ENCODE measurements at regions not wholly inside any gene's neighbourhood (a gene's known extent, or its start where the extent isn't known, plus 50 kb on each side); places are given as distances from the start of the nearest gene placed in this dataset.
"Not testable (repeated sequence)": the region's sequence is repeated elsewhere in the genome, so short reads cannot be mapped to it uniquely, and the experiment has no call there.

DNA sequence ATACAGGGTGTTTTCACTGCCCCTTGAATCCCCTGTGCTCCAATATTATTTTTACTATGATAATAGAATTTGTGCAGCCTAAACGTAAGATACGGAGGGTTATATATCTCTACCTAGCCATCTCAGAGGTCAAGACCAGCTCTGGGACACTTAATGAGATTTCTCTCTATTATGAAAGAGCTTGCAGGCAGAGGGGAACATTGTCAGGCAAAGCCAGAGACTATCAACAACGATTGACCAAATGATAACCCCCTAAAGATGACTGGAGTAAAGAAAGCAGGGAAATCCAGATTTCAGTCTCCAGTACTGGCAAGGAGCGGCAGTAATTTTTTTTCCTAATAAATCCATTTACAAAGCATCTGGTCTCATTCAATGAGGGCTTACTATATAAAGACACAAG, 59.8 kb upstream of the LPAR1 start:
- DNase-seq (ENCODE audit: low read depth), result no peak
- TF ChIP-seq, protein P1, sequence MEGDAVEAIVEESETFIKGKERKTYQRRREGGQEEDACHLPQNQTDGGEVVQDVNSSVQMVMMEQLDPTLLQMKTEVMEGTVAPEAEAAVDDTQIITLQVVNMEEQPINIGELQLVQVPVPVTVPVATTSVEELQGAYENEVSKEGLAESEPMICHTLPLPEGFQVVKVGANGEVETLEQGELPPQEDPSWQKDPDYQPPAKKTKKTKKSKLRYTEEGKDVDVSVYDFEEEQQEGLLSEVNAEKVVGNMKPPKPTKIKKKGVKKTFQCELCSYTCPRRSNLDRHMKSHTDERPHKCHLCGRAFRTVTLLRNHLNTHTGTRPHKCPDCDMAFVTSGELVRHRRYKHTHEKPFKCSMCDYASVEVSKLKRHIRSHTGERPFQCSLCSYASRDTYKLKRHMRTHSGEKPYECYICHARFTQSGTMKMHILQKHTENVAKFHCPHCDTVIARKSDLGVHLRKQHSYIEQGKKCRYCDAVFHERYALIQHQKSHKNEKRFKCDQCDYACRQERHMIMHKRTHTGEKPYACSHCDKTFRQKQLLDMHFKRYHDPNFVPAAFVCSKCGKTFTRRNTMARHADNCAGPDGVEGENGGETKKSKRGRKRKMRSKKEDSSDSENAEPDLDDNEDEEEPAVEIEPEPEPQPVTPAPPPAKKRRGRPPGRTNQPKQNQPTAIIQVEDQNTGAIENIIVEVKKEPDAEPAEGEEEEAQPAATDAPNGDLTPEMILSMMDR (conservative IDR thresholded peaks at IDR 0.05; ENCODE audit: low read depth, low read length), result no peak
- no peak overlapping the region for H3K4me3 ChIP-seq (ENCODE audit: low read depth, low read length)

- DNase-seq (ENCODE audit: low read depth), result no peak
- H3K4me3 ChIP-seq (ENCODE audit: low read depth, low read length), result no peak overlapping the region
- TF ChIP-seq, protein P1 (conservative IDR thresholded peaks at IDR 0.05; ENCODE audit: low read depth, low read length), result no peak
These were observed 57.8 kb upstream of the LPAR1 start for GRCh38 chr9:111096051-111096450.

GRCh38 chr9:111095441-111095840, 57.2 kb upstream of the LPAR1 start:
- DNase-seq (ENCODE audit: low read depth), result peak; percentile 9
- no peak overlapping the region for H3K4me3 ChIP-seq (ENCODE audit: low read depth, low read length)
- TF ChIP-seq, protein P1 (conservative IDR thresholded peaks at IDR 0.05; ENCODE audit: low read depth, low read length), result no peak

GRCh38 chr9:111094958-111095357, 56.7 kb upstream of the LPAR1 start:
- DNase-seq (ENCODE audit: low read depth), result peak; percentile 18
- H3K4me3 ChIP-seq (ENCODE audit: low read depth, low read length), result no peak overlapping the region
- TF ChIP-seq, protein P1 (conservative IDR thresholded peaks at IDR 0.05; ENCODE audit: low read depth, low read length), result no peak

DNA sequence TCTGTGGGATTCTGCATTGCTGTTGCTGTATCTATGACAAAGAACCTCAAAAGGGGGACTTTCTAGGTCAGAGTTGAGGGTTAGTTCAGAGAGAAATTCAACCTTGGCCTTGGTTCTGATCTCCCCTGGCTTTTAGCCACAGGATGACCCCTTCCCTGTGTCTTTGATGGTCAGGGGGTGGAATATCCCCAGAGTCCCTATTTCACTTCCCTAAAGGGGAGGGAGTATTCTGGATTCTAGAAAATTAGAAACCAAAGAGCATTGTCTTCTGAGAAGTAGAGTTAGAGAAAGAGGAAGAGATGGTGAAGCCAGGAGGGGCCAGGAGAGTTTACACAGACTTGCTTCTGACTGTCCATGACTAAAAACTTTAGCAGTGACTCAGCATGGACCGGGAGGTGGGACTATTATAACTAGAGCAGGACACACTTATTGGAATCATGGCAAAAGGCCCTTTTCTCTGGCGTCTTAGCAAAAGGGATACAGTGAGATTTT, 56.2 kb upstream of the LPAR1 start:
- TF ChIP-seq, protein P1 (conservative IDR thresholded peaks at IDR 0.05; ENCODE audit: low read depth, low read length), result no peak
- peak; percentile 71 for DNase-seq (ENCODE audit: low read depth)
- H3K4me3 ChIP-seq (ENCODE audit: low read depth, low read length), result no peak overlapping the region

- H3K4me3 ChIP-seq (ENCODE audit: low read depth, low read length); DNase-seq (ENCODE audit: low read depth): not testable (repeated sequence)
These were observed 53.9 kb upstream of the LPAR1 start for GRCh38 chr9:111092167-111092566.

All from choroid plexus epithelial cell (primary cell).